GM12865 (cell line): ENCODE measurements at regions not wholly inside any gene's neighbourhood (a gene's known extent, or its start where the extent isn't known, plus 50 kb on each side); places are given as distances from the start of the nearest gene placed in this dataset.
"Not testable (repeated sequence)": the region's sequence is repeated elsewhere in the genome, so short reads cannot be mapped to it uniquely, and the experiment has no call there.

Experiments used
- DNase-seq: peaks from one replicate; pipeline ENCODE4 v3.0.0; 2010; ENCODE audit warnings: low read depth
- H3K4me3 ChIP-seq: 2 replicates; pipeline ENCODE4 v1.5.1; 2011; ENCODE audit warnings: mild to moderate bottlenecking, low read depth, low read length, control low read depth
- TF ChIP-seq, protein P1 (sequence below): IDR thresholded peaks from 2 replicates; pipeline ENCODE4 v1.5.1; 2011; ENCODE audit warnings: low read length, control low read depth, low read depth, inconsistent platforms; ENCODE audit not compliant: insufficient read depth; ENCODE audit errors: missing control alignments

DNA sequence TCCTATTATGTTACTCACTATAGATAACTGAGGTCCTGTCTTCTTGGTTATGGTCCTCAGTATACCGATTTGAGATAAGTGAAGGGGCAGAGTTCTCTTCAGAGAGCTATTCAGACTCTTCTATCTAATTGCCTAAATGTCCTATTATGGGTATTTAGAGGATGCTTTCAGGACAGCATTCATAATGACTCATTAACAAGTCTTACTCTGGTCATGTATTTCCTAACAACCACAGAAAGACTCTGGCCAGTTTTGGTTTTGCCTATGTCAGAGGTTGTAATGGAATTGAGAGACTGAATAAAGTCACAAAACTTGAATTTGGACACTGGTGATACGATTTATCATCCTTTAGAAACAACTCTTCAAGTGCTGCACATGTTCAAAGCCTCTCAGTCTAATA, 1233.0 kb downstream of the JRKL start:
- TF ChIP-seq, protein P1, sequence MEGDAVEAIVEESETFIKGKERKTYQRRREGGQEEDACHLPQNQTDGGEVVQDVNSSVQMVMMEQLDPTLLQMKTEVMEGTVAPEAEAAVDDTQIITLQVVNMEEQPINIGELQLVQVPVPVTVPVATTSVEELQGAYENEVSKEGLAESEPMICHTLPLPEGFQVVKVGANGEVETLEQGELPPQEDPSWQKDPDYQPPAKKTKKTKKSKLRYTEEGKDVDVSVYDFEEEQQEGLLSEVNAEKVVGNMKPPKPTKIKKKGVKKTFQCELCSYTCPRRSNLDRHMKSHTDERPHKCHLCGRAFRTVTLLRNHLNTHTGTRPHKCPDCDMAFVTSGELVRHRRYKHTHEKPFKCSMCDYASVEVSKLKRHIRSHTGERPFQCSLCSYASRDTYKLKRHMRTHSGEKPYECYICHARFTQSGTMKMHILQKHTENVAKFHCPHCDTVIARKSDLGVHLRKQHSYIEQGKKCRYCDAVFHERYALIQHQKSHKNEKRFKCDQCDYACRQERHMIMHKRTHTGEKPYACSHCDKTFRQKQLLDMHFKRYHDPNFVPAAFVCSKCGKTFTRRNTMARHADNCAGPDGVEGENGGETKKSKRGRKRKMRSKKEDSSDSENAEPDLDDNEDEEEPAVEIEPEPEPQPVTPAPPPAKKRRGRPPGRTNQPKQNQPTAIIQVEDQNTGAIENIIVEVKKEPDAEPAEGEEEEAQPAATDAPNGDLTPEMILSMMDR = no peak
- no peak overlapping the region for H3K4me3 ChIP-seq
- DNase-seq = no peak

DNA sequence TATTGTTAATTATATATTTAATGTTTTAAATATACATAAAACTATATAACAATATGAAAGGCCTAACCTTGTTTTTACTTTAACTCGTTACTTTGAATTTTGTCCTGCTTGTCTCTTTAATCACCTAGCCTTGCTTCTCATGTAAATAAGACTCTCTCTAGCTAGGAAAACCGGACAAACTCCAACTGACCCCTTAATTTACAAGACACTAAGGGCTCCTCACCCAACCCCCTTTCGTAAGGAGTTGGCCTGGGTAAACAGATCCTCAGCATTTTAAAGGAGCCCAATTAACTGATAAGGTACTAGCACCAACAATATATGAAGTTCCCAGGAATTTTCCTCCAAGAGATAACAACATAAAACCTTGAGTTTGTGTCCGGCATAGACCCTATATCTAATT, 1246.9 kb downstream of the JRKL start:
- DNase-seq, H3K4me3 ChIP-seq: not testable (repeated sequence)

DNA sequence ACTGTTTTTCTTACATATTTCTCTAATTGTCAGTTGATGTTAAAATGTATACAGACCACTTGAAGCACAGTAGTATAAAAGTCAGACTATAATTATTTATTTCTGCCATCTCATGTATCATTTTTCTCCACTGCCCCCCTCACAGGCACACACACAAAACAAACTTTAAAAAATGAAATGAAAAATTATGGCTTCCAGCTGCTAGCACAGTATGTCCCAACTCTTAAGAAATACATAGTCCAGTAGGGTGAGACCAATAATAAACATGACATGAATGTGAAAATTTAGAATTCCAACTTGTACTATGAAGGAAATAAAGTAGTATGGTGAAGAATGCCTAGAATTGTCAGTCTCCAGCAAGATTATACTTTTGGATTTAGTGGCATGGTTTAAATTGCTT, 1247.9 kb downstream of the JRKL start:
- TF ChIP-seq, protein P1 = no peak
- H3K4me3 ChIP-seq = no peak overlapping the region
- no peak for DNase-seq

DNA sequence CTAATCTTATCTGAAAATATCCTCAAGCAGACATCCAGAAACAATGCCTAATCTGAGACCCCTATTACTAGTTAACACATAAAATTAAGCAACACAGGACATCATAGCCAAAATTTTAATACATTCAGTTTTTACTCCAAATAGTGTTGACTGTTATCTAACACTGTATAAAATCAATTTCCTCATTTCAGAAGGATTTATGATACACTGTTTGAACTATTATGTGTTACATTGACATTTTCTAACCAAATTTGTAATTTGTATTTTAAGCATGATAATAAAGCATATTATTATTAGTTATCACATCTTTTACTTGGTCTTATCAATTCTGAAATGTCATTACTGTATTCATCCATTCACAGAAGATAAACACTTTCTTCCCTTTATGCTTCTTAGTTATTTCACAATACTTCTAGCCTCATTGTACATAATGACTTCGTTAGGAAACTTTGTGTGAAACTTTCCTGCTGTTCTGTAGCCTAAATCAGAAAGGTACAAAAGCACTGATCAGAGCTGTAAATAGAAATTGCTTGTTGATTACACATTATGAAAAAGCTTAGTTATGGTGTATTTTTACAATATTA, 1248.9 kb downstream of the JRKL start:
- H3K4me3 ChIP-seq = no peak overlapping the region
- TF ChIP-seq, protein P1 = no peak
- DNase-seq = no peak

DNA sequence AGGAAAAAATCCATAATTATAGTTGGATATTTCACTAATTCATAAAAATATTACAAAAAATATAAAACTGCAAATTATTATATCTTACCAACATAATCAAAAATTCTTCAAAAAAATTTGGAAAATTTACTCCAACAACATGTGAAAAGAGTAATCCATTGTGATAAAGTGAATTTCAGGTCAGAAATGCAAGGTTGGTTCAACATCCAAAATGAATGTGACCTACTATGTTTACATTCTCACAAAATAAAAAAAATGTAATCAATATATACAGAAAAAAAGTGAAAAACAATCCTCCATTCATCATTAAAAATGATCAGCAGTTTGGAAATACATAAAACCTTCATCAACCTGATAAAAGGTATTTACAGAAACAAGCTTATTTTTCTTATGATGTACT, 1252.2 kb downstream of the JRKL start:
- H3K4me3 ChIP-seq = no peak overlapping the region
- no peak for DNase-seq
- TF ChIP-seq, protein P1 = no peak

DNA sequence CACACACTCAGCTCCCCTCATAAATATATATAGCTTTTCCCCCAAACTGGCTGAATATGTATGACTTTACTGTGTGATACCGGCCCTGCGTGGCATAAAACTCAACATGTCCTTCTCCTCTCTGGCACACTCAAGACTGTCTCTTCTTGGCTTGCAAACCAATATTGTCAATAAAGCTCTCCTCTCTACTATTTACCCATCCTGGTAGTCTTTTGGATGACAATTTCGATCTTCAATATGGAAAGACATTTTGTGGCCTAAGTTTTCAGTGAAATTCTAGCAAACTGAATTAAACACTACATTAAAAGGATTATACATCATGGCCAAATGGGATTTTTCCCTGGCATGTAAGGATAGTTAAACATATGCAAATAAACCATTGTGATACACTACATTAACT, 1255.9 kb downstream of the JRKL start:
- TF ChIP-seq, protein P1 = no peak
- DNase-seq = no peak
- H3K4me3 ChIP-seq = no peak overlapping the region

DNA sequence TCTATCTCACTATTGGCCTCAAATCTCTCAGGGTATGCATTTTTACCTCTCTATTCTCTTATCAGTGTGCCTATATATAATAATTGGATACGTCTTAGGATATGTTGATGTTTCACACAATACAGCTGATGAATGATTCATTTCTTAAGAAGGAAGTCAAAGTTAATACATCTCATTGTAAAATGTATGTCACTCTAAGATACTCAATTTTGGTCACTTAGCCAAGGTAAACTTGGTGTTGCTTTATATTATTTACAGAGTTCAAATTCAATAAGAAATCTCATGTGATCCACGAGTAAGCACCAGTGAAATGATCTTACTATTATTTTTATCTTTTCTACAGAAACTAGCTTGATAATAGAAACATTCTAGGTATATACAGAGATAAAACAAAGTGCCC, 1266.5 kb downstream of the JRKL start:
- DNase-seq = no peak
- no peak overlapping the region for H3K4me3 ChIP-seq
- TF ChIP-seq, protein P1 = no peak
